IPS DF 4.7 (cell line): ENCODE measurements at regions not wholly inside any gene's neighbourhood (a gene's known extent, or its start where the extent isn't known, plus 50 kb on each side); places are given as distances from the start of the nearest gene placed in this dataset.
"Not testable (repeated sequence)": the region's sequence is repeated elsewhere in the genome, so short reads cannot be mapped to it uniquely, and the experiment has no call there.

ENCODE experiments used
- DNase-seq: peaks from one replicate; pipeline ENCODE4 v3.0.0-alpha.2; 2013; ENCODE audit warnings: low spot score; ENCODE audit errors: extremely low read depth

- no peak for DNase-seq
Measured at GRCh38 chr17:34740565-34741520, 161.5 kb downstream of the TMEM132E start.

DNA sequence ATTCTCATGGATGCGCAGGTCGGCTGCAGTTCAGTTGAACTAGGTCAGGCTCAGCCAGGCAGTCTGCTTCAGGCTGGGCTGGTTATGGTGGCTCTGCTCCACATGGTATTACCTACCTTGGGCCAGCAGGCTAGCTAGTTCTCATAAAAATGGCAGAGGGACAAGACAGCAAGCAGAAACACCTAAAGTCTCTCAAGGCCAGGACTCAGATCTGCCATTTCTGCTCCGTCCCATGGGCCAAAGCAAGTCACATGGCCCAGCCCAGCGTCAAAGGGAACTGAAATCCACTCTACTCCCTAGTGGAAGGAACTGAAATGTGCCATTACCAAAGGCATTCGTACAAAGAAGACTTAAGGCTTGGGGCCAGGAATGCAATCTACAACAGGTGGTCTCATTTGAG lies 160.0 kb downstream of the TMEM132E start:
- no peak for DNase-seq

DNA sequence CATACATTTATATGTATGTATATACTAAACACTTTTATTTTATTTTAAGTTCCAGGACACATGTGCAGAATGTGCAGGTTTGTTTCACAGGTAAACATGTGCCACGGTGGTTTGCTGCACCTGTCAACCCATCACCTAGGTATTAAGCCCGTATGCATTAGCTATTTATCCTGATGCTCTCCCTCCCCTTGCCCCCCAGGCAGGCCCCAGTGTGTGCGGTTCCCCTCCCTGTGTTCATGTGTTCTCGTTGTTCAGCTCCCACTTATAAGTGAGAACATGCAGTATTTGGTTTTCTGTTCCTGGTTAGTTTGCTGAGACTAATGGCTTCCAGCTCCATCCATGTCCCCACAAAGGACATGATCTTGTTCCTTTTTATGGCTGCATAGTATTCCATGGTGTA lies 158.3 kb downstream of the TMEM132E start:
- not testable (repeated sequence) for DNase-seq

GRCh38 chr17:34736611-34737010 lies 157.2 kb downstream of the TMEM132E start:
- no peak for DNase-seq

DNA sequence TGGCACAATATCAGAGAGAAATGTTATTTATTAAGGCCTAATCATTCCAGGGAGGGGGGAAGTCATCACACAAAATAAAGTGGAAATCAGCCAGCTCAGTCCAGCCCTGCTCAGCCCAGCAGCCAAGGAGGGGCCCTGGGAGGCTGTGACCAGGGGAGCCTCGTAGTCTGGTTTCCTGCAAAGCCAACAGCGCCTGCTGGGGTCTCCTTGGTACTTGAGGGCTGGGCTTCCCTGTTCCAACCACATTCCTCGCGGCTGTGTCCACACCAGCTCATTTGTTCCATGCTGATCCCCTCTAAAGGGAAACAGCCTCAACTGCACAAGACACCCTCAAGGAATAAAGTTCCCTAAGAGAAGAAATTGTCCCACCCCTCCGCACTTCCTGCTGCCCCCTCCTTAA lies 154.0 kb downstream of the TMEM132E start:
- no peak for DNase-seq

DNA sequence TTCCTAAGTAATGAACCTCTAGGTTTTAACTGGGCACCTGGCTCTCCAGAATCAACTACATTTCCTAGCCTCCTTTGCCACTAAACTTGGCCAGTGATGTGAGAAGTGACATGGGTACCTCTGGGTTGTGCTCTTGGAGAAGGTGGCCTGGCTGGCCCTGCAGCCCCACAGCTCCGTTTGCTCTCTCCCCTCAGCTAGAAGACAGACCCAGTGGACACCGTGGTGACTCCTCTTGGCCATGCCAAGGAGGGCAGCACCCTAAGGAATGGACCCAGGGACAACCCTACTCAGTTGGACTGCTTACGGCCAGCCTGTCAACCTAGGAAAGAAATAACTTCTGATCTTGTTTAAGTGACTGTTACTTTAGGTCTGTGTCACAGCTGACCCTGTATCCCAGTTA lies 151.4 kb downstream of the TMEM132E start:
- DNase-seq: no peak

- DNase-seq: no peak
Measured at GRCh38 chr17:34728771-34729310, 149.5 kb downstream of the TMEM132E start.

- no peak for DNase-seq
Measured at GRCh38 chr17:34727601-34728000, 148.2 kb downstream of the TMEM132E start.

DNA sequence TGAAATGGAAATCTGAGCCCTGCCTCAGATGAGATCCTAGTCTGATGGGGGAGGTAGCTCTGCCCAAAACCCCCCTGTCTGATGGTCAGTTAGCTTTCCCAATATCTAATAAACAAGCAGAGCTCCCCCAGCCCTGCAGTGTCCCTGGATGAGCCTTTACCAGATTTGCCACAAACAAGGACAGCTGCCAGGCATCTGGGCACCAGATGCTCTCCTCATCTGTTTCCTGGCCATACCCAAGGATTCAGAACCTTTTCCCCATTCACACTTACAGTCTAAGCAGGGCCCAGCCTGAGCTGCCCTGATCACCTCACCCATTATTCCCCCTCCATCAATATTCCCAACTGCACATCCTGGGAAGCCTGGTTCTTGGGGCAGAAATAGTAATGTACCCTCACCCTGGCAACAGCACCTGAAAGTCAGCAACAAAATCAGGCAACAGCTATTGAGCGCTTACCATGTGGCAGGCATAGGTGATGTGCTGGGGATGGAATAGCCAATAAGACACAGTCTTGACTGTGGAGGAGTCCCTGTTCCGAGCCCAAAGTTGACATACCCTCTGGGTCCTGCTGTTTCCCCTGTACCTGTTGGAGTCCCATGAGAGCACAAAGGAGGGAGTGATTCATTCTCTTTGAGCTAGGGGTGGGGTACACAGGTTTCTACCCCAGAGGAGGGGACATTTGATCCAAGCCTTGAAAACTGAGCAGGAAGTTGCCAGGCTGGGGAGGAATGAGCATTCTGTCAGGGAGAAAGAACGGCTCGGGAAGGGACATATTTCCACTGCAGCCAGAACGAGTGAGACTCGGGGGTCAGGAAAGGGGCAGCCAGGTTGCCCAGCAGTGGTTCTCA lies 147.4 kb downstream of the TMEM132E start:
- no peak for DNase-seq

- DNase-seq: no peak
Measured at GRCh38 chr17:34725725-34726124, 146.3 kb downstream of the TMEM132E start.

GRCh38 chr17:34725008-34725407 lies 145.6 kb downstream of the TMEM132E start:
- no peak for DNase-seq

DNA sequence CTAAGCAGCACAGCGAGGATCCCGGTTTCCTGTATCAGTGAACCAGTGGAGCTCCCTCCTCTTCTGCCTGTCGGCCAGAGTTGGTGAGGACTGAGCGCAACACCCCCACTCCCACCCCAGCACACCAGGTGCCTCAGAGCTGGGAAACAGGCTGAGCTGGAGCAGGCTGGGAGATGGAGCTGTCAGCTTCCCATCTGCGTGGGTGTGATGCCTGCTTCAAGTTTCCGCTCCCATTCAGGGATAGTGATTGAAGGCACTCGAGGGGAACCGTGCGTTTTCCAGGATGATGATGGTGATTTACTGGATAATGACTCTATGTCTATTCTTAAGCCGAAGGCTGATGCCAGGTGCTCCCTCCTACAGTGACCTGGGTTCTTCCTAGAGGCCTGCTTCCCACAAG lies 144.5 kb downstream of the TMEM132E start:
- no peak for DNase-seq

DNA sequence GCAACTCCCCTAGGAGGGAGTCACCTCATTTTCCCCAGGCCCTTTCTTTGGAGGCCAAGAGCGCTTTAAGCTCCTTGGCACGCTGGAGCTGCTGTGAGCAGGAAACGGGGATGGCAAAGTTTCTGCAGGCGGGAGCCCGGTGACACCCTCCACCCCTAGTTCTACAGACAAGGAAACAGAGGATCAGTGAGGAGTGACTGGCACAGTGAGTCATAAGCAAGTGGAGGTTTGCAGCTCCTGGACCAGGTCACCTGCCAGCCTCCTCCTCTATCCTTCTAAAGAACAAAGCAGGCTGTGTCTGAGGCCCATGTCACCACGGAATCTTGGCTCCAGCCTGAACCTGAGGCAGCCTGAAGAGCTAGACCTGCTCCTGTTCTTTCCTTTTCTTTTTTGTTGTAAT lies 141.9 kb downstream of the TMEM132E start:
- no peak for DNase-seq

DNA sequence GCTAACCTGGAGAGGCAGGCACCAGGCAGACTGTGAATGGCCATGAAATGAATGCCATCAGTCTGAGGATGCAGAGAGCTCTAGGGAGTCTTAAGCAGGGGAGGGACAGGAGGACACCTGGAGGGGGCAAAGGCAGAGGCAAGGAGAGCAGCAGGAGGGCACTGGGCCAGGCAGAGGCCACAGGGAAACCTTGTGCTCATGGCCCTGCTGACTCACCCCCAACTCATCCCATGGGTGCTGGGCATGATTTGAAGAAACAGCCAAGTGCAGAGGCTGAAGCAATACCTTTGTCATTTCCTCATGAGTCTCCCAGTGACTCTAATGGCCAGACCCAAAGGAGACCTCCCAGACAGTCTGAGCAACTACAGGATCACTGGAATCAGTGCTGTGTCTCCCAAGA lies 141.4 kb downstream of the TMEM132E start:
- DNase-seq: no peak

- no peak for DNase-seq
Measured at GRCh38 chr17:34719569-34719968, 140.2 kb downstream of the TMEM132E start.

DNA sequence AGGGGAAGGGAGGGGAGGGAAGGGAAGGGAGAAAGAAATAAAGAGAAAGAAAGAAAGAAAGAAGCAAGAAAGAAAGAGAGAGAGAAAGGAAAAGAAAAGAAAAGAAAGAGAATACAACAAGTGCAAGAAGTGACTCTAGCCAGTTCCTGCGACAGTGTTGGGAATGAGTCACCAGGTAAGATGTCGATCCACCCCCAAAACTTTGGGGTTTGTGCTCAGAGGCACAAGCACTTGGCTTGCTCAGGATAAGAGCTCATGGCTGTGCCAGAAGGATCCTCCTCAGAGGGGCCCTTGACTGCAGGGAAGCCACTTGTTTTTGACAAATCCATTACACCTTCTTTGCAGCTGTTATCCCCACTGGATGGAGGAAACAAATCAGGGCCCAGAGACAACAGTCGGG lies 137.7 kb downstream of the TMEM132E start:
- DNase-seq: no peak

GRCh38 chr17:34716291-34716690 lies 136.9 kb downstream of the TMEM132E start:
- DNase-seq: no peak

DNA sequence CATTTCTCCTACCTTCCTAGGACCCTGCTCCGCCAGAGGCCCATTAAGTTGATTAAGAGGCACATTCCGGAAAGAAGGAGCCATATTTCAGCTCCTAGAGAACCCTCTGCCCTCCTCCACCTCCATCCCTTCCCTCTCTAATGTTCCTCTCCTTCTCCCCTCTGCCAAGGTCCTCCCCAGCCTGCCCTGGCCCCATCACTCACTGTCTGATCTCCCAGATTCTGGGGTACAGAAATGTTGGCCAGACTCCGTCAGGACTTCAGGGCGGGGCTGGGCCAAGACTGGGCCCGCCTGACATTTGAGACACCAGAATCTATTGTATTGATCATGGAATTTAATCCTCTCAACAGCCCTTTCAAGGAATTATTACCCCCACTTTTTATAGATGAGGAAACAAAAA lies 136.1 kb downstream of the TMEM132E start:
- no peak for DNase-seq

GRCh38 chr17:34714475-34715410 lies 135.4 kb downstream of the TMEM132E start:
- DNase-seq: no peak

DNA sequence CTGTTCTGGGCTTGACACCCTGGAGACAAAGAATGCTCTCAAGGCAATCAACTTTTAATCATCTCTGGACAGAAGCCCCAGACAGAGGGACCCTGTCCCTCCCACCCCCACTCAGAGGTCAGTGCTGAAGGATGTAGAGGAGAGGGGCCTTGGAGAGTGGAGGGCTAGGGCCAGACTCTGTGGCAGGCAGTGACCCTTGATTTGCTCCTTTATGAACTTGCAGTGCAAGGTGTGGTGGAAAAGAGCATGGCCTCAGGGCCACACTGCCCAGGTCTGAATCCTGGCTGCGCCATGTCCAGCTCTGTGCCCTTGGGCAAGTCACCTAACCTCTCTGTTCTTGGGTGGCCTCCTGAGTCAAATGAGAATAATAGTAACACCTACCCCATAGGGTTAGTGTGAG lies 134.3 kb downstream of the TMEM132E start:
- no peak for DNase-seq
